WTC11 (cell line): ENCODE measurements at regions not wholly inside any gene's neighbourhood (a gene's known extent, or its start where the extent isn't known, plus 50 kb on each side); places are given as distances from the start of the nearest gene placed in this dataset.

ENCODE experiments used
- MYBL2 ChIP-seq: sonication (generic); formaldehyde crosslinking; IDR thresholded peaks from 2 replicates; pipeline ENCODE4 v1.8.1; 2023; ENCODE audit warnings: mild to moderate bottlenecking, moderate library complexity, missing genetic modification reagents
- STAT6 ChIP-seq: sonication (generic); formaldehyde crosslinking; conservative IDR thresholded peaks from 2 replicates; pipeline ENCODE4 v1.8.1; 2023; ENCODE audit warnings: mild to moderate bottlenecking, low read depth, missing genetic modification reagents, moderate library complexity
- USF2 ChIP-seq: sonication (generic); formaldehyde crosslinking; IDR thresholded peaks from 2 replicates; pipeline ENCODE4 v1.8.1; 2023; ENCODE audit warnings: mild to moderate bottlenecking, missing genetic modification reagents, moderate library complexity
- TF ChIP-seq, protein P1 (sequence below): fragments of 200-600 bp; IDR thresholded peaks from 2 replicates; pipeline ENCODE4 v1.8.0; 2022; ENCODE audit warnings: antibody characterized with exemption

DNA sequence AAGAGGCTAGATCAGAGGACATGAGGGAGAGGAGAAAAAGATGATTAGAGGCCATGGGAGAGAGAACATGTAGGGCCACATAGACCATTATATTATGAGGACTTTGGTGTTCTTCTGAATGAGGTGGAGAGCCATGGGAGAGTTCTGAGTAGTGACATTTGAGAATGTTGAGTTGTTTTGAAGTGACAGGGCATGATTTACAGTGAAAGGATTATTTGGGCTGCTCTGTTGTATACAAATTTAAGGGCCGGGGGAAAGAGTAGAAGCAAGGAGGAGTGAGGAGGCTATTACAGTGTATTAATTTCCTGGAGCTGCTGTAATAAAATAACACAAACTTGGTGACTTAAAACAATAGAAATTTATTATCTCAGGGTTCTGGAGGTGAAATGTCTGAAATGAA is 102.5 kb upstream of the RGS4 start:
- TF ChIP-seq MYBL2 (CRISPR knock-in tag) (no peak), STAT6 (CRISPR knock-in tag) (no peak), USF2 (no peak)
- TF ChIP-seq, protein P1, sequence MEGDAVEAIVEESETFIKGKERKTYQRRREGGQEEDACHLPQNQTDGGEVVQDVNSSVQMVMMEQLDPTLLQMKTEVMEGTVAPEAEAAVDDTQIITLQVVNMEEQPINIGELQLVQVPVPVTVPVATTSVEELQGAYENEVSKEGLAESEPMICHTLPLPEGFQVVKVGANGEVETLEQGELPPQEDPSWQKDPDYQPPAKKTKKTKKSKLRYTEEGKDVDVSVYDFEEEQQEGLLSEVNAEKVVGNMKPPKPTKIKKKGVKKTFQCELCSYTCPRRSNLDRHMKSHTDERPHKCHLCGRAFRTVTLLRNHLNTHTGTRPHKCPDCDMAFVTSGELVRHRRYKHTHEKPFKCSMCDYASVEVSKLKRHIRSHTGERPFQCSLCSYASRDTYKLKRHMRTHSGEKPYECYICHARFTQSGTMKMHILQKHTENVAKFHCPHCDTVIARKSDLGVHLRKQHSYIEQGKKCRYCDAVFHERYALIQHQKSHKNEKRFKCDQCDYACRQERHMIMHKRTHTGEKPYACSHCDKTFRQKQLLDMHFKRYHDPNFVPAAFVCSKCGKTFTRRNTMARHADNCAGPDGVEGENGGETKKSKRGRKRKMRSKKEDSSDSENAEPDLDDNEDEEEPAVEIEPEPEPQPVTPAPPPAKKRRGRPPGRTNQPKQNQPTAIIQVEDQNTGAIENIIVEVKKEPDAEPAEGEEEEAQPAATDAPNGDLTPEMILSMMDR, result no peak
